KMS-11 (cell line): ENCODE measurements at regions not wholly inside any gene's neighbourhood (a gene's known extent, or its start where the extent isn't known, plus 50 kb on each side); places are given as distances from the start of the nearest gene placed in this dataset.

Source experiments
- H2AFZ ChIP-seq: fragments of 200-600 bp; sonication (generic); 2 replicates; pipeline ENCODE4 v1.6.1; 2016; ENCODE audit warnings: antibody characterized with exemption, mixed run types, low read depth
- H3K27ac ChIP-seq: fragments of 200-600 bp; sonication (generic); 2 replicates; pipeline ENCODE4 v1.6.1; 2016; ENCODE audit warnings: mild to moderate bottlenecking, mixed run types
- H3K27me3 ChIP-seq: fragments of 200-600 bp; sonication (generic); 2 replicates; pipeline ENCODE4 v1.6.1; 2017; ENCODE audit warnings: mild to moderate bottlenecking, low read depth, mixed run types, moderate library complexity; ENCODE audit not compliant: insufficient read depth
- H3K36me3 ChIP-seq: fragments of 200-600 bp; sonication (generic); 2 replicates; pipeline ENCODE4 v1.6.1; 2017; ENCODE audit warnings: mild to moderate bottlenecking, mixed run types; ENCODE audit not compliant: insufficient read depth
- H3K4me1 ChIP-seq: fragments of 200-600 bp; sonication (generic); 2 replicates; pipeline ENCODE4 v1.6.1; 2016; ENCODE audit warnings: mild to moderate bottlenecking, low read depth, mixed run types; ENCODE audit not compliant: poor library complexity, severe bottlenecking
- H3K4me2 ChIP-seq: fragments of 200-600 bp; sonication (generic); 2 replicates; pipeline ENCODE4 v1.7.0; 2016; ENCODE audit warnings: mild to moderate bottlenecking, mixed run types
- H3K4me3 ChIP-seq: fragments of 200-600 bp; sonication (generic); IDR thresholded peaks from 2 replicates; pipeline ENCODE4 v1.6.1; 2017; ENCODE audit warnings: low read depth, low read length, mixed read lengths; ENCODE audit not compliant: insufficient read depth
- H3K79me2 ChIP-seq: fragments of 200-600 bp; sonication (generic); 2 replicates; pipeline ENCODE4 v1.6.1; 2016; ENCODE audit warnings: low read depth, mixed run types; ENCODE audit not compliant: insufficient read depth
- H3K9ac ChIP-seq: fragments of 200-600 bp; sonication (generic); 2 replicates; pipeline ENCODE4 v1.6.1; 2016; ENCODE audit warnings: mild to moderate bottlenecking, mixed run types
- H4K20me1 ChIP-seq: fragments of 200-600 bp; sonication (generic); 2 replicates; pipeline ENCODE4 v1.6.1; 2016; ENCODE audit warnings: mild to moderate bottlenecking, mixed run types; ENCODE audit not compliant: insufficient read depth
- CTCF ChIP-seq: fragments of 200-600 bp; sonication (generic); conservative IDR thresholded peaks from 2 replicates; pipeline ENCODE4 v1.6.1; 2017; ENCODE audit warnings: low read depth, mild to moderate bottlenecking, antibody characterized with exemption, low read length, moderate library complexity, mixed read lengths

- no peak for TF ChIP-seq CTCF
- Histone ChIP-seq H2AFZ (no peak overlapping the region), H3K9ac (no peak overlapping the region), H3K4me2 (no peak overlapping the region), H3K27me3 (no peaks in the 10 kb centered on the region), H4K20me1 (no peaks in the 10 kb centered on the region), H3K4me1 (no peaks in the 10 kb centered on the region), H3K79me2 (no peaks in the 10 kb centered on the region), H3K27ac (no peak overlapping the region), H3K4me3 (no peak overlapping the region), H3K36me3 (no peaks in the 10 kb centered on the region)
These were observed 131.7 kb downstream of the SLC16A9 start for GRCh38 chr10:59577984-59578383.

GRCh38 chr10:59575269-59575668 lies 134.4 kb downstream of the SLC16A9 start:
- Histone ChIP-seq H3K36me3 (no peaks in the 10 kb centered on the region), H3K27me3 (no peaks in the 10 kb centered on the region), H3K4me1 (no peaks in the 10 kb centered on the region), H3K79me2 (no peaks in the 10 kb centered on the region), H3K4me2 (no peak overlapping the region), H3K9ac (no peak overlapping the region), H2AFZ (no peak overlapping the region), H3K27ac (no peak overlapping the region), H3K4me3 (no peak overlapping the region), H4K20me1 (no peaks in the 10 kb centered on the region)
- TF ChIP-seq CTCF = no peak

- Histone ChIP-seq H3K4me3 (no peak overlapping the region), H3K9ac (no peak overlapping the region), H3K79me2 (no peaks in the 10 kb centered on the region), H3K36me3 (no peaks in the 10 kb centered on the region), H2AFZ (no peak overlapping the region), H3K27me3 (no peaks in the 10 kb centered on the region), H3K4me2 (no peak overlapping the region), H3K4me1 (no peaks in the 10 kb centered on the region), H4K20me1 (no peaks in the 10 kb centered on the region), H3K27ac (no peak overlapping the region)
- no peak for TF ChIP-seq CTCF
These were observed 146.1 kb downstream of the SLC16A9 start for GRCh38 chr10:59563531-59563930.

GRCh38 chr10:59562126-59562525 lies 147.5 kb downstream of the SLC16A9 start:
- H3K4me3 ChIP-seq = no peak overlapping the region
- no peak overlapping the region for H3K27ac ChIP-seq
- H3K27me3 ChIP-seq = no peaks in the 10 kb centered on the region
- no peak overlapping the region for H2AFZ ChIP-seq
- H3K9ac ChIP-seq = no peak overlapping the region
- H3K79me2 ChIP-seq = no peaks in the 10 kb centered on the region
- no peaks in the 10 kb centered on the region for H3K36me3 ChIP-seq
- no peak overlapping the region for H3K4me2 ChIP-seq
- TF ChIP-seq CTCF = no peak
- H4K20me1 ChIP-seq = no peaks in the 10 kb centered on the region
- no peaks in the 10 kb centered on the region for H3K4me1 ChIP-seq
